Nephron progenitor cell (in vitro differentiated cells): ENCODE measurements at regions not wholly inside any gene's neighbourhood (a gene's known extent, or its start where the extent isn't known, plus 50 kb on each side); places are given as distances from the start of the nearest gene placed in this dataset.

ENCODE experiments used
- DNase-seq: peaks from one replicate; pipeline ENCODE4 v3.0.0; 2021
- H3K27ac Mint-ChIP-seq: 2 replicates; pipeline ENCODE4 v1.8.0; 2021; ENCODE audit warnings: mild to moderate bottlenecking, moderate library complexity, mixed read lengths
- H3K27me3 Mint-ChIP-seq: 2 replicates; pipeline ENCODE4 v1.8.0; 2021; ENCODE audit warnings: mild to moderate bottlenecking, low read depth, mixed read lengths; ENCODE audit not compliant: poor library complexity
- H3K36me3 Mint-ChIP-seq: 2 replicates; pipeline ENCODE4 v1.8.0; 2021; ENCODE audit warnings: low read depth, mixed read lengths
- H3K4me1 Mint-ChIP-seq: 2 replicates; pipeline ENCODE4 v1.8.0; 2021; ENCODE audit warnings: mixed read lengths
- H3K4me3 Mint-ChIP-seq: 2 replicates; pipeline ENCODE4 v1.8.0; 2021; ENCODE audit warnings: mild to moderate bottlenecking, moderate library complexity, mixed read lengths
- H3K9me3 Mint-ChIP-seq: 2 replicates; pipeline ENCODE4 v1.8.0; 2021; ENCODE audit warnings: mild to moderate bottlenecking, moderate library complexity, mixed read lengths
- CTCF ChIP-seq: fragments of 200-600 bp; sonication (generic); IDR thresholded peaks from 2 replicates; pipeline ENCODE4 v1.5.0; 2021; ENCODE audit warnings: antibody characterized with exemption

- Mint-ChIP-seq H3K27ac (no peak overlapping the region), H3K4me1 (peaks cover 19% of the 10 kb centered on the region), H3K9me3 (no peaks in the 10 kb centered on the region), H3K4me3 (no peak overlapping the region), H3K27me3 (peaks cover 3% of the 10 kb centered on the region), H3K36me3 (no peaks in the 10 kb centered on the region)
- TF ChIP-seq CTCF, result no peak
- no peak for DNase-seq
Measured at GRCh38 chr10:117925369-117925768, 121.4 kb downstream of the RAB11FIP2 start.

- Mint-ChIP-seq H3K27ac (no peak overlapping the region), H3K36me3 (no peaks in the 10 kb centered on the region), H3K9me3 (no peaks in the 10 kb centered on the region), H3K4me3 (no peak overlapping the region), H3K27me3 (peaks cover 3% of the 10 kb centered on the region), H3K4me1 (peaks cover 19% of the 10 kb centered on the region)
- DNase-seq, result no peak
- TF ChIP-seq CTCF, result no peak
Measured at GRCh38 chr10:117926491-117926890, 120.2 kb downstream of the RAB11FIP2 start.

GRCh38 chr10:117927332-117927731 lies 119.4 kb downstream of the RAB11FIP2 start:
- Mint-ChIP-seq H3K27me3 (peaks cover 3% of the 10 kb centered on the region), H3K4me1 (peaks cover 19% of the 10 kb centered on the region), H3K9me3 (no peaks in the 10 kb centered on the region), H3K4me3 (no peak overlapping the region), H3K27ac (no peak overlapping the region), H3K36me3 (no peaks in the 10 kb centered on the region)
- no peak for DNase-seq
- TF ChIP-seq CTCF, result no peak

- Mint-ChIP-seq H3K36me3 (no peaks in the 10 kb centered on the region), H3K9me3 (no peaks in the 10 kb centered on the region), H3K4me3 (no peak overlapping the region), H3K27me3 (peaks cover 3% of the 10 kb centered on the region), H3K27ac (no peak overlapping the region), H3K4me1 (peaks cover 19% of the 10 kb centered on the region)
- TF ChIP-seq CTCF, result no peak
- no peak for DNase-seq
Measured at GRCh38 chr10:117927871-117928270, 118.9 kb downstream of the RAB11FIP2 start.

- Mint-ChIP-seq H3K4me1 (peaks cover 19% of the 10 kb centered on the region), H3K36me3 (no peaks in the 10 kb centered on the region), H3K27ac (no peak overlapping the region), H3K4me3 (no peak overlapping the region), H3K9me3 (no peaks in the 10 kb centered on the region), H3K27me3 (peaks cover 3% of the 10 kb centered on the region)
- no peak for TF ChIP-seq CTCF
- no peak for DNase-seq
Measured at GRCh38 chr10:117928281-117928680, 118.5 kb downstream of the RAB11FIP2 start.

GRCh38 chr10:117928741-117929140 lies 118.0 kb downstream of the RAB11FIP2 start:
- H3K27me3 Mint-ChIP-seq, result peaks cover 3% of the 10 kb centered on the region
- no peaks in the 10 kb centered on the region for H3K9me3 Mint-ChIP-seq
- H3K4me1 Mint-ChIP-seq, result peaks cover 19% of the 10 kb centered on the region
- no peaks in the 10 kb centered on the region for H3K36me3 Mint-ChIP-seq
- DNase-seq, result no peak
- H3K27ac Mint-ChIP-seq, result no peak overlapping the region
- no peak overlapping the region for H3K4me3 Mint-ChIP-seq
- no peak for TF ChIP-seq CTCF
